ENCODE measurements at regions not wholly inside any gene's neighbourhood (a gene's known extent, or its start where the extent isn't known, plus 50 kb on each side); places are given as distances from the start of the nearest gene placed in this dataset.

DNA sequence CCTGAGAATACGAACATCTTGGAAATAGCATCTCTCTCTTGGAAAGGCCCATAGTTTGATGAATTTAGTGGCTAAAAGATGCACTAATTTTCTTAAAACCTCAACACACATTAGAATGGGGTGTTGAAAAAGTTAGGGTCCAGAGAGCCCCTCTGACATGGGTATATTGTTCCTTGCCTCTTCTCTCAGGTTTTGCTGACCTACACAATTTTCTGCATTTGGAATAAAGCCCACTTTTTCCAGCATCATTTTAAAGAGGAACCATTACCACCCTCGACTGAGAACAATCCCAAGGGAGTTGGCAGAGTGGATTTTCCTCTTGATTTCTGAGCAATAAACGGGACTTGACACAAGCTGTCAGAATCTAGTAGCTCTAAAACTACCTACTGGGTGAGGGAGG, 156.1 kb downstream of the PMP22 start:
- DNase-seq: no peak

DNA sequence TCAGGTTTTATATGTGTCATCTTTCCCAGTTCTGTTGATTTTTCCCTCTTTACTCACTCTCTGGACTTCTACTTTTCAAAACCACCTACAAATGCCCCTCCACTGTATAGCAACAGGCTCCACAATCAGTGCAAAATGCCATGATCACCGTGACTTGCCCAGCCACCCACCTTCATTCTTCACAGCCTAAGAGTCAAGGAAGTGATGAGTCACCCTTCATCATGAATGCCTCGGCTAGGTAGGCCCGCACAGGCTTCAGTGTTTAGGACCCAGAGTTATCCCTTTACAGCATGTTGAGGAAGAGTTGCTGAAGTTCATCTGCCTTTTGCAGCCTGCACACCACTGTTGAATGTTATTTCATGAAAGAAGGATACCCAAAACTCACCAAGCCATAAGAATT, 158.6 kb downstream of the PMP22 start:
- DNase-seq: no peak

DNA sequence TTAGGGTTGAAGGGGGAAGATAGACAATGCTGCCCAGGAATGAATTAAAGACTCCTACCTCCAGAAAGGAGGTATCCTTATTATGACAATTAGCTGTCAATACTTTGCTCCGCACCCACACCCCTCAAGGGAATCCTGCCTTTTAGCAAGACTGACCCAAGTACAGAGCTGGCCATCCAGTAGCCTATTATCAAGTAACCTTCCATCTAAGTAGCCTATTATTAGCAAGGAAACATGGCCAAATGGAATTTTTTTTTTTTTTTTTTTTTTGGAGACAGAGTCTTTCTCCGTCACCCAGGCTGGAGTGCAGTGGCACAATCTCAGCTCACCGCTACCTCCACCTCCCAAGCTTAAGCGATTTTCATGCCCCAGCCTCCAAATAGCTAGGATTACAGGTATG, 161.3 kb downstream of the PMP22 start:
- DNase-seq: no peak

DNA sequence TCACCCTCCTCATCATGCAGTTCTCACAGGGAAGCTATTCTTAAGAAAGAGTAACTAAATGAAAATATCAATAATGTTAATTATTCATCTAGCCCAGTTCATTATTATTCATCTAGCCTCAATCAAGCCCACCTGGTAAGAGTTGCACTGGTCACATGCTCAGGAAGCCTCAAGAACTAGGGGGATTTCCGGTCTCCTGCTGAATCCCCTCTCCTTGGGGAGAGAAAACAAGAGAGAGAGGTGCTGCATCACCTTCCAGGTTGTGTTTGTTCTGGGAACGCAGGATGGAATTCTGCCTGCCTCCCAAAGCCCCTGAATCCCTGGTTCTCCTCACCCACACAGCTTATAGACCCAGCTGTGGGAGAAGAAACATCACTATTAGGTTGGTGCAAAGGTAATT, 164.0 kb downstream of the PMP22 start:
- no peak for DNase-seq

DNA sequence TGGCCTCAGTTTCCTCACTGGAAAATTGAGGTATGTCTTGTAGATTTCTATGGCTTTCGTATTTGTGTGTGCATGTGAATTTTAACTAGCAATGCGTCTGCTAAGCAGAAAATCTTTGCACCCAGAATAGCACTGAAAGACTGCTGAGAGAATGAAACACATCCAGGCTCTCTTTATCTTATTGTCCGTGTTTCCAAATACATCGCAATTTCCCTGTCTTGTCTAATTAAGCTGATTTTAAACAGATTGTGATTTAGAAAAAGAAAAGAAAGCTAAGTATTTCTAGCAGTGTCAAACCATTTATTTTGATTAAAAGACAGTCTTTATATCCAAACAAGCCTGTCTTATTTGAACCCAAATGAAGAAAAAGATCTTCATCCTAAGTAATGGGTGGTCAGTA, 168.6 kb downstream of the PMP22 start:
- DNase-seq: no peak

DNA sequence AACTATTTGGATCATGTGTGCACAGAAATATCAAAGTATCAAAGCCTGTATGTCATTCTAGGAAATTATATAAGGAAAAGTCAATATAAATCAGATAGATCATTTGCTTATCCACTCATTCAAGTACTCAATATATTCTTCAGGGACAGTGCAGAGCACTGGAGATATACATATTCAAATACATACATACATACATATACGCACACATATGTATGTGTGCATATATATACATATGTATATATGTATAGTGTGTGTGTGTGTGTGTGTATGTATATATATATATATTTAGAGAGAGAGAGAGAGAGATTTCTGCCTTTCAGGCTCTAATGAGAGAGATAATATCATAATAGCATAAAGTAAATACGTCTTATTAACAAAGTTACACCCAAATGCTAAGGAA, 169.2 kb downstream of the PMP22 start:
- DNase-seq: no peak

DNA sequence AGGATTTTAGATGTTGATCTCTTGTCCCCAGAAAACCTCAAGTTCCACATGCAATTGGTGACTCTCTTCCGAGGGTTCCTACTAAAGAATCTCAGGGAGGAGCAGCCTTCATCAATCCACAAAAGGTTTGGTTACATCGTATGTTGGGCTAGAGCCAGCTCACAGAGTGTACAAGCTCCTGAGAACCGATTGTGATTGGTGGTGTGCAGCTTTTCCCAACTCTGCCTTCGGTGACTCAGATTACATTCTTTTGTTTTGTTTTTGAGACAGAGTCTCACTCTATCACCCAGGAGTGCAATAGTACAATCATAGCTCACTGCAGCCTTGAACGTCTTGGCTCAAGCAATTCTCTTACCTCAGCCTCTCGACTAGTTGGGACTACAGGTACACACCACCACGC, 172.4 kb downstream of the PMP22 start:
- DNase-seq: no peak

DNA sequence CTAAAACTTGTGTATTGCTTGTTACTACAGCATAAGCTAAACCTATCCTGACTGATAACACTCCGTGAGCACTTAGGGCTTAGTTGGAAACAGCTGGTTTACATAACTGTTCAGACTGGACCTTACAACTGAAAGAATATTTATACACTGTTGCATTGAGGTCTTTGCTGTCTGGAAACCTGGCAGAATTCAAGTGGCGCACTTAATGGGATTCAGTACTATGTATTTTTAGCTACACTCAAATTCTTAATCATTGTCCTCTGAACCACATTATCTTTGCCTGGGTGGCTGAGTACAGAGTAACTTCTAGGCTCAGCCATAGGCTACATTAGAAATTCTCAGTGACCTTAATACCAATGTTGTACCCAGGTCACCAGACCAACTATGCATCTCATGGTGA, 172.9 kb downstream of the PMP22 start:
- DNase-seq: no peak

DNA sequence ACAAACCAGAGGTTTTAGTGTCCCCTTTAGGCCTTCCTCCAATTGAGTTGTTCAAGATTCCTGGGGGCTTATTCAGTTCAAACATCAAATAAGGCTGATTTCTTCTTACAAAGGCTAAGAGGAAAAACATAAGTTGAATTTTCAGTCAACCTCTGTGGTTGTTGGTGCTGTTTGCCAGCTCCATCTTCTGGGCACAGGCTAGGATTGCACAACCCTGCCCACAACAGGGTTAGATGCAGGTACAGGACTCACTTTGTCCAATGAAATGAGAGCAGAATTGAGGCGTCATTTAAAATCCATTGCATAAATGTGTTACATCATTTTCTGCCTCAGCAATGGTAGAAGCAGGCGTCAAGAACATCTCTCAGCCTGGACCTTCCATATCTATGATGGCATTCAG, 173.3 kb downstream of the PMP22 start:
- no peak for DNase-seq

DNA sequence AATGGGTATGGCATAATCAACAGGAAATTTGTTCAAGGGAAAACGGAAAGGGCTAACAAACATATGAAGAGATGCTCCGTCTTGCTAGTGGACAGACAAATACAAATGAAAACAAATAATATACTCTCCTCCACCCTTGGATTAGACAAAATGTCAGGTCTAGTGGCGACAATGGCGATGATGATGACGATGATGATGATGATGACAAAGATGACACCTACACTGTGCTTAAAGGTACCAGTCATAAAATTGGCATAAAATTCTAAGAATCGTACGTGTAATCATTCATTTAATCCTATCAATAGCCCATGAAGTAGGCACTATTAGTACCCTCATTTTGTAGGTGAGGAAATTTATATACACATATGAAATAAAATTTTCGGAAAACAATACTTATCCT, 174.6 kb downstream of the PMP22 start:
- no peak for DNase-seq

DNA sequence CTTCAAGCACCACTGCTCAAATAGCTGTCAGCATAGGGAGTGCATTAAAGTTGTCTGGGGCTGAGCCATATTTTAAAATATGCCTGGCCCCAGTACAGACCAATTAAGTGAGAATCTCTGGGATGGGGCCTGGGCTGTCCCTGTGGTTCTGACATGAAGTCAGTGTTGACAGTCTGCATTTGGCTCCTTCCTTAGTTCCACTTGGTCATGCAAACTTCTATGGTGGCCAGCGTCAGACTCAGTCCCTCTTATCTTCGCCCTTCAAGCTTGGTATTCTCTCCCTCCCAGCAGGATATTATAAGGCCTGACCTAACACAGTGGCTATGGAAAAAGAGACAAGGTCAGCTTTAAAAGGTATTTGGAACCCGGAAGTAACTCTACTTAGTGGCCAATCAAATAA, 177.2 kb downstream of the PMP22 start:
- DNase-seq: no peak

DNA sequence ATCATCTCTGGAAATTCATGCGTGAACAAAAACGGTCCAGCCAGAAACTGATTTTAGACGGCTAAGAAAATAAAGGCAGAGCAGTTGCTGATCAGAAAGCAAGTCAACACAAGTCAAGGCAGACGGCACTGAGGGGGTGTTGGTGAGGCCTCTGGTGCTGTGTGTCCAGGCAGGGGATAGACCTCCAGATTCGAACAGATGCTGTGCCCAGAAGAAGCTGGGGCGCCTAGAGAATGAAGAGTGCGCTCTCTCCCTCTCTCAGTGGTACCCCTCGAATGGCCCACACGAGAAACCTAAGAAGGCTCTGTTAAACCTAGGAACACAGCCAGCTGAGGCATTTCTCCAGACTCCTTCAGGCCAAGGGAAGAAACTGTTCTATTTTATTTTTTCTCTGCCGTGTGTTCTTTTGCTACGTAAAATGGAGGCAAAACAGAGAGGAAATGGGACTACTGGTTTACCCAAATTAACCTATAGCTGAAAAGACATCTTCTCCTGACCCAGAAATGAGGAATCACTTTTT, 178.3 kb downstream of the PMP22 start:
- no peak for DNase-seq

DNA sequence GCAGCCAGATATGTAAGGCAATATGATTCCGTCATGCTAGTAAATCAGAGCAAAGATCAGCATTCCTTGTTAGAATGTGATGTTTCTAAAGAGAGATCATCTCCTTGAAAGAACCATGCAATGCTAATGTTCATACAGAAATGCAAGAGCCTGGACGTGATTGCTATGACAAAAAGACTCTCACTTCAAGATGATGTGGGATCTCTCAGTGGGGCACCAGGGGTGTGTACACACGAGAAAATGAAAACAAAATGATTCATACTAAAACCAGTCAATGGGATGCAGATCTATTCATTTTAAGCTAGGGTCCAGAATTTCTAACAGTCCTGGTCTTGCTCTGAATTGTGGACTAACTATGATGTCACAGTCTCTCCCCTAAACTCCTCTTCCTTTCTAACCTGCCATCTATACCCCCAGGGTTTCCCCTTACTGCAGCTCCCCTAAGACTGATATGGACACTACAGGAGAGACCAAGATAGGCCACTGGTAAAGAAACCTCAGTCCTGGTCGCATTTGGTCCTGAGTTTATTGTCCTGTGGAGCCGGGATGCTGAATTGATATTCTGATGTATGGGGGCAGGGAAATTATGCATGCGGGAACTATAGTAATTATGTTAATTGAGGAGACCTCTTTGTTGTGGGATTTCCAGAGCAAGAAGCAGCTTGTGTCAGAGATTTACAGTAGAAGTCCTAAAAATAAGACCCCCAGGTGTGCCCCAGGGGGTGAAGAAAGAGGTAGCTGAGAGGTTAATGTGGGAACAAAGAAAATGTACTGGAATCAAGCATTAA, 179.0 kb downstream of the PMP22 start:
- DNase-seq: no peak

DNA sequence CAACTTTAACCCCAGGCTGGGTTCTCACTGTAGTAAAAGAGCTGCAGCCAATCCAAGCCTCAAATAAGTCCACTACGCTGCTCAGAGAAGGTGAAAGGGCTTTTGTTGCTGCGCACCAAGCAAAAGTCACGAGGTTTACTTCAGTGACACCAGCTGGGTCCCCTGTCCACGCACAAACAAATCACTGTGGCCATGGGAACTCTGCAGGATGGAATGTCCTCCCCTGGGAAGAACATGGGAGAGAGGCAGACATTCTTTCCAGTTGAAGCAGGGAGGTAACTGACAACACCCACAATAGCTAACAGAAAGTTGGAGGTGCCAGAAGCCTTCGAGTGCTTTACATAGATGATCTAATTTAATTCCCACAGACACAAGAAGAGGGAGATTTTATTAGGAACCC, 181.9 kb downstream of the PMP22 start:
- DNase-seq: no peak

DNA sequence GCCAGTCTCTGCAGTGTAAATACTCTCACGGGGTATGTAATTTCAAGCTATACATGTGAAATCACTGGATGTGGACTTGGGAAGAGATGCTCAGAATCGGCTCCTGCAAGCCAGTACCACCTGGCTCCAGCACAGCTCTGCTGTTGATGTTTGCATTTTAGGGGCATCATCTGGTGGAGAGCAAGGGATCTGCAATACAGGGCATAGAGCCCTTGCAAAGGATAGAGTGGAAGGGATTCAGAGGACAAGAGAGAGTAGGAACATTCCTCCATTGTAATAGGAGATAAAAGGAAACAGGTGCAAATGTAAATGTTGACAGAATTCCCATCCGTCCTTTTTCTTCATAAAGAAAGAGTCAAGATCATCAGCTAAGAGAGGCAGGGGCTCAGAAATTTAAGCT, 184.1 kb downstream of the PMP22 start:
- no peak for DNase-seq

DNA sequence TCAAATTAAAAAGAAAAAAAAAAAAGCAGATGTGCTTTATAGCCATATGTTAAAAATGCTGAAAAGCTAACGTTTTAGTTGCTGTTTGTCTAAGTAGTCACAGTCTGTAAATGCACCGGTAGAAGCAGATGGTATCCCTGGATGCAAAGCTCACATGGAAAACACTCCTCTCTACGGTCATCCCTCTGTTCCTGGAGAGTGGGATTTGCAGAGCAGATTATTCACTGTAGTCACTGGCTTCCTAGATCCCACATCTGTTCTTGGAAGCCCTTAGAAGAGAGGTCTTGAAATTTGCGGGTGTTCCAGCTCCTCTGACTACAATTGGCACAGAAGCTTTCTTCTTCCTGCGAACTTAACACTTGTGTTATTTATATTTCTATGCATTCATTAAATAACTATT, 186.6 kb downstream of the PMP22 start:
- no peak for DNase-seq

DNA sequence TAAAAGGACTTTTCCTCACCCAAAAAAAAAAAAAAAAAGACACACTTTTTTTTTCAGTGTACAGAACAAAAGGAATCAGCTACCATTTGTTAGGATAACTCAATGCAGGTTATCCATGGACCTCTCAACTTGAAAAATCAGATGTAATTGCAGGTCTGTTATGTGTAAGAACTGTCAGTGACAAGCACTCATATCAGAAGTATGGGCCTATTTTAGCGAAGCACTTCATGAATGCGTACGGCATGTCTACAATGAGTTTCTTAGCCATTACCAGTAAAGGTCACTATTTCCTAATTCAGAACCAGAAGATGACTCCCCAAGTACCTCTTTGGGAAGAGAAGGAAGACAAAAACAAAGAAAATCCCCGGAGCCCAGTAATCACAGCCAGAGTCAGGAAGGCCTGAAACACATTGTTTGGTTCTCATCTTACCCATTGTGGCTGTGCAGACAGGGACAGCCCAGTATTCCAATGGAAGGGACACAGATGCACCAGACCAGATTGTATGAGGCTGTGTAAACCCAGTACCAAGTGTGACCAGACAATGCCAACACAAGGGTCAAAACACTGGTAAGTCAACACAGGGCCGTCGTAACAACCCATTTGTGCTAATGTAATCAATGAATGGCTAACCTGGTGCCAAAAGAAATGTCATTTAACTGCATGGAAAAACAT, 188.0 kb downstream of the PMP22 start:
- no peak for DNase-seq

DNA sequence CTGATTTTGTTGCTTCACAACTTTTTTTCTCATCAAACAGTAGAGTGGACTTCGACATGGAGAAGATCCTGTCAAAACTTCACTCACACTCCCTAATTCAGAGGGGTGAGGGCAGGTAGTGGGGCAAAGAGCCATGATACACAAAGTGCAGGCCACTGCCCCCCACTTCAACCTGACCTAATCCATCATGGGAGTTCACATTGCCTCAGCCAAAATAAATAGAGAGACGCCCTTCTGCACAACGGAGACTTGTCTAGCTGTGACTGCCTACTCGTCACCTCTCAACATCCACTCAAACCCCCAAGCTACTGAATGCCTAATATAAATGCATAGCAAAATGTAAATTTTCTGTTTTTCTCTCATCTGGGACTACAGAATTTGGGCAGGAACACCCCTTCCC, 213.2 kb downstream of the PMP22 start:
- no peak for DNase-seq

DNA sequence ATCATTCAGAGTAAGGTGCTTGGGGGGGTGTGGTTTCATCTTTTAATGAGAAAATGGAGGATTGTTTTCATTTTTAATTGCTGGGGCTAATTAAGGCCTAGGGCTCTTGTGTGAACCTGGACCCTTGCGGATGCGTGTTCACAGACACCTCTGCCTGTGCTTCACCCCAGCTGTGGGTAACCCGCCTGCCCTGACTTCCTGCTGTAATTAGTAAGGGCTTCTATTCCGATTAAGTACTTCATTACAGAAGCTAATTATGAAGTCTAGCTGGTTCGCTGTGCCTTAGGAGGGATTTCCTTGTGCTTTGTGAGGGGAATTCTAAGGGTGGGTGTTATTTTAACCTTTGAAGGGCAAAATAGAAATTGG, 215.3 kb downstream of the PMP22 start:
- DNase-seq: no peak

DNA sequence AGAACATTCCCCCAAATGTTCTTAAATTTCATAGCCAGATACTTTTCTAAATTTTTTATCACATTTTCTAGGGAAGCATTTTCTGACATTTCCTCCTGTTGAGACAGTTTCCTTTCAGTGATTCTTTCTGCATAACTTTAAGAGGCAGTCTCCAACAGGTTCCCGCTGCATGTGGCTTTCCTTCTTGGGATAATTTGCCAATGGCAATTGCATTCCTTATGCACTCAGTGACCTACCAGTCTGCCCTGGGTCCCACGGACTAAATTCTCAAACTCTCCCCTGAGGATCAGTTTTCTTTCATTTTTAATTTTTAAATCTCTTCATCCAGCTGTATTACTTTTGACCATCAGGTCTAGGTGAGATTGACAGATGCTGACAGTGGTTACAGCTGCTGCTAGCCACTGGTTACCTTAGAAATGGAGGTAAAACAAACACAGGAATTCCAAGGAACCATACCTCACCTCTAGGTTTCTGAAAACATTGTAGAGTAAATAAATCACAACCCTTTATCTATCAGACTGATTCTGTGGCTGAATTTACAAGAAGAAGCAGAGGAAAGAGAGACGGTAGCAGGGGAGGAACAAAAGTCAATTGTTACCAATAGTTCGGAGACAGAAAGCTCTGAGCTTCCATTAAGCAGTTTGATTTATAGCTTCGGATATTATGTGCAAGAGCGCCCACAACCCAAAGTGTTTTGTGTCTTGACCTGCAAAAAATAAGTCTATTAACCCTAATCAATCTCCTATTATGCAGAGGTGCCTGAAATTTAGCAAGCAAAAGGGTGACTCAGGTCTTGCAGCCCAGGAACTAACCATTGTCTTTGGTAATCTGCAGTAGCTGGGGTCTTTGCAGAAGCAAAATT, 216.0 kb downstream of the PMP22 start:
- no peak for DNase-seq

DNA sequence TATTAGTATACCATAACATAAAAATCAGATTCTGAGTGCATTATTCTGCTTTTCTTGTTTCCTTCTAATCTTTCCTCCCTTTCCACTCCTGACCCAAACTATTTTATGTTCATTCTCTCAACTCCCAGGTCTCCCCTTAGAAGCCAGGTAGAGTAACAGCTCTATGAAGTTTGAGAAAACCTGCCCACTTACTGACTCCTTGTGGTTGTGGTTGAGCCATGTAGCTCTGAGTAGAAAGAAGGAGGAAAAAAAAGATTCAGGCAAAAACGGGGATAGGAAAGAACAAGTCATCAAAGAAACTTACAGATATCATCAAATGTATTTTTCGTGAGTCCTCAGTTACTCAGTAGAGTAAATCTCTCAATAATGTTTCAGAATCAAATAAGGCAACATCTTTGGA, 216.7 kb downstream of the PMP22 start:
- no peak for DNase-seq

DNA sequence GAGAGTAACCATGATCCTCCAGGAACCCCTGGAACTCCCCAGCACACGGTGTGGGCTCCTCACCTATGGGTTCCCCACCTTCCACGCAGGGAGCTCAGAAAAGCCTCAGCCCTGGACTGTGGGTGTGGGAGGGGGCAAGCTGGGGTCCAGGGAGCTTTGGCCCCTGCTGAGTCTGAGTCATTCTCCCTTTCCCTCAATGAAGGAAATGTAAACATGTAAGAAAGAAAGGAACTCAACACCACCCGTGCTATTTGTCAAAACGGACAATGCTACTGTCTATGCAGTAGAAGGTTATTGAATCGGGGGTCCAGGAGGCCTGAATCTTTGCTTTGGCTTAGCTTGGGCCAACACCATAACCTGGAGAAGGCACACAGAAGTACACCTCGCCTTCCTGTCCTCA, 222.8 kb downstream of the PMP22 start:
- DNase-seq: no peak

DNA sequence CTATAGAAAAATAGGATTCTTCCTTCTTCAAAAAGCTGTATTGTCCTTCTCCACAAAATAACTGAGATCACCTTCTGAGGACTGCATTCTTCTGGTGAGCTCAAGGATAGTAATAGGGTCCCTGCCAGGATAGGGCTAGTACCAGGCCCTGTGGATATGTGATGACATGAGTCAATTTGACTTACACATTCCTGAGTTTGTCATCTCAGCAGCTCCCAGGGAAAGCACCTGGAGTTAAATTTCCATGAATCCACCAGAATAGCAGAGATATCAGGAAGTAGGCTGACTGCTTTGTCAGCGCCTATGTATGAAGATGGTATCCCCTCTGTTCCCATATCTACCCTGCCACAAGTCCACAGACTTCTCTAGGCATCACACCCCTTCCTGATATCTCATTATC, 225.8 kb downstream of the PMP22 start:
- no peak for DNase-seq

DNA sequence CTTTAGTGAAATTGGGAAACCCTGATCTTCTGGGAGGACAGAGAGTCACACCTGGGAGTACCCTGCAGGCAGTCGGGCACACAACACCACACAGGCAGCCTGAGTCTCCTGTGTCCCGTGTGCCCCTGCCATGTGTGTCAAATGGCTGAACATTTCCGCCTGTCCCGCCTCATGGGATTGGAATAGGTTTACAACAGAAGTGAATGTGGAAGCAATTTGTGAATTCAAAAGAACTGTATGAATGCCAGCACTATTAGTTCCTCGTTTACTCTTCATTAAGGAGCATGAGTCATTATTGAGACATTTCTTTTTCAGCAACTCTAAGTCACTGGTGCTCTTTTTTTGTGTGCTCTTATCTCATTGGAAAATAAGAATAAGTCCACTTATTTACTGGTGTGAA, 226.5 kb downstream of the PMP22 start:
- DNase-seq: no peak
